A673 (cell line): ENCODE measurements at regions not wholly inside any gene's neighbourhood (a gene's known extent, or its start where the extent isn't known, plus 50 kb on each side); places are given as distances from the start of the nearest gene placed in this dataset.

Source experiments
- BruUV-seq: library from RNA; stranded (reverse); fragments of 400-500 nt; replicated peaks from 2 replicates; lab custom pipeline; 2021; lab: Mats Ljungman, UMichigan
- CTCF ChIA-PET: fragments of 300-600 bp; sonication (Branson Sonifier 250); formaldehyde crosslinking; loops from one replicate; lab custom pipeline; 2022; ENCODE audit warnings: antibody characterized with exemption; lab: Charles Lee
- POLR2A ChIA-PET: fragments of 300-600 bp; sonication (Branson Sonifier 250); formaldehyde crosslinking; loops from one replicate; lab custom pipeline; 2022; ENCODE audit warnings: antibody characterized with exemption; ENCODE audit not compliant: low non-redundant PET; lab: Charles Lee
- DNase-seq: peaks from one replicate; pipeline ENCODE4 v3.0.0-alpha.2; 2015; ENCODE audit warnings: low spot score
- H3K27ac ChIP-seq: fragments of 200-600 bp; sonication (generic); 2 replicates; pipeline ENCODE4 v1.5.1; 2016; ENCODE audit warnings: mixed run types, low read depth, mild to moderate bottlenecking, mixed read lengths, antibody characterized with exemption, low read length; ENCODE audit not compliant: poor library complexity, severe bottlenecking
- H3K27me3 ChIP-seq: fragments of 200-600 bp; sonication (generic); replicated peaks from 2 replicates; pipeline ENCODE4 v1.6.1; 2017; ENCODE audit warnings: mixed run types, low read depth, mild to moderate bottlenecking, mixed read lengths, antibody characterized with exemption, low read length; ENCODE audit not compliant: insufficient read depth, poor library complexity
- H3K36me3 ChIP-seq: fragments of 200-600 bp; sonication (generic); 2 replicates; pipeline ENCODE4 v1.6.1; 2016; ENCODE audit warnings: mixed run types, mild to moderate bottlenecking, mixed read lengths, antibody characterized with exemption, low read length; ENCODE audit not compliant: insufficient read depth, poor library complexity, severe bottlenecking
- H3K4me1 ChIP-seq: fragments of 200-600 bp; sonication (generic); 2 replicates; pipeline ENCODE4 v1.6.1; 2017; ENCODE audit warnings: mixed run types, mild to moderate bottlenecking, mixed read lengths, antibody characterized with exemption, low read length; ENCODE audit not compliant: insufficient read depth, poor library complexity, severe bottlenecking
- H3K4me3 ChIP-seq: fragments of 200-600 bp; sonication (generic); 2 replicates; pipeline ENCODE4 v1.5.1; 2016; ENCODE audit warnings: low read depth, mixed run types, mild to moderate bottlenecking, mixed read lengths, low read length; ENCODE audit not compliant: poor library complexity, severe bottlenecking
- H3K9me3 ChIP-seq: fragments of 200-600 bp; sonication (generic); 2 replicates; pipeline ENCODE4 v1.6.1; 2016; ENCODE audit warnings: mixed run types, low read depth, mild to moderate bottlenecking, mixed read lengths, antibody characterized with exemption, low read length; ENCODE audit not compliant: poor library complexity, severe bottlenecking
- EZH2 ChIP-seq: fragments of 200-600 bp; sonication (generic); IDR thresholded peaks from 2 replicates; pipeline ENCODE4 v1.6.1; 2017; ENCODE audit warnings: borderline replicate concordance, low read depth, mild to moderate bottlenecking, mixed read lengths, antibody characterized with exemption, low read length; ENCODE audit not compliant: poor library complexity, severe bottlenecking
- intact Hi-C: fragments of 100-400 bp; cut with micrococcal nuclease; formaldehyde crosslinking; loops from one replicate; pipeline ENCODE4 v1.10.0; 2022; ENCODE audit not compliant: unreplicated experiment
- TF ChIP-seq, protein P1 (sequence below): fragments of 300-800, 200-600 bp; sonication (generic); conservative IDR thresholded peaks from 2 replicates; pipeline ENCODE4 v1.5.1; 2017; ENCODE audit warnings: low read depth, mild to moderate bottlenecking, antibody characterized with exemption, low read length, moderate library complexity, mixed read lengths

DNA sequence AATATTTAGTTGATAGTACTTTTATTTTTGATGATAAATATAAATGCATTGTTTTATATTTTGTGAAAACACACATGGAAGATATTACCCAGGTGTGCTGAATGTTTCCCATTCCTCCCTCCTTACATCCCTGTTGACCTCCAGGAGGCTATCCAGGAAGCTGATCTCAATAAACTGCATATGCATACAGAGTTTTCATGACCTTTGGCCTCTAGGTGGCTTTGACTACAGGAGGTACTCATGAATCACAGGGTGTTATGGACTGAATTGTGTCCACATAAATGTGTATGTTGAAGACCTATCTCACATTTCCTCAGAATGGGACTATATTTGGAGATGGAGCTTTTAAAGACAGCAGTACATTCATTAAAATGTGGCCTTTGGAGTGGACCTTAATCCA lies 914.9 kb upstream of the NCAM2 start:
- ChIA-PET CTCF (no interaction called here), POLR2A (no interaction called here)
- BruUV-seq, result no TSS peak
- TF ChIP-seq EZH2, result no peak
- TF ChIP-seq, protein P1, sequence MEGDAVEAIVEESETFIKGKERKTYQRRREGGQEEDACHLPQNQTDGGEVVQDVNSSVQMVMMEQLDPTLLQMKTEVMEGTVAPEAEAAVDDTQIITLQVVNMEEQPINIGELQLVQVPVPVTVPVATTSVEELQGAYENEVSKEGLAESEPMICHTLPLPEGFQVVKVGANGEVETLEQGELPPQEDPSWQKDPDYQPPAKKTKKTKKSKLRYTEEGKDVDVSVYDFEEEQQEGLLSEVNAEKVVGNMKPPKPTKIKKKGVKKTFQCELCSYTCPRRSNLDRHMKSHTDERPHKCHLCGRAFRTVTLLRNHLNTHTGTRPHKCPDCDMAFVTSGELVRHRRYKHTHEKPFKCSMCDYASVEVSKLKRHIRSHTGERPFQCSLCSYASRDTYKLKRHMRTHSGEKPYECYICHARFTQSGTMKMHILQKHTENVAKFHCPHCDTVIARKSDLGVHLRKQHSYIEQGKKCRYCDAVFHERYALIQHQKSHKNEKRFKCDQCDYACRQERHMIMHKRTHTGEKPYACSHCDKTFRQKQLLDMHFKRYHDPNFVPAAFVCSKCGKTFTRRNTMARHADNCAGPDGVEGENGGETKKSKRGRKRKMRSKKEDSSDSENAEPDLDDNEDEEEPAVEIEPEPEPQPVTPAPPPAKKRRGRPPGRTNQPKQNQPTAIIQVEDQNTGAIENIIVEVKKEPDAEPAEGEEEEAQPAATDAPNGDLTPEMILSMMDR, result no peak
- no peak overlapping the region for H3K4me3 ChIP-seq
- intact Hi-C loops, result no loop called here
- peaks cover 15% of the 10 kb centered on the region for H3K9me3 ChIP-seq
- no peak overlapping the region for H3K27ac ChIP-seq
- H3K27me3 ChIP-seq, result no peaks in the 10 kb centered on the region
- no peak for DNase-seq
- H3K4me1 ChIP-seq, result no peaks in the 10 kb centered on the region
- no peaks in the 10 kb centered on the region for H3K36me3 ChIP-seq

- TF ChIP-seq EZH2, result no peak
- TF ChIP-seq, protein P1, result no peak
- no peaks in the 10 kb centered on the region for H3K4me1 ChIP-seq
- no peaks in the 10 kb centered on the region for H3K27me3 ChIP-seq
- intact Hi-C loops, result no loop called here
- H3K36me3 ChIP-seq, result no peaks in the 10 kb centered on the region
- no peak overlapping the region for H3K4me3 ChIP-seq
- BruUV-seq, result no TSS peak
- H3K27ac ChIP-seq, result no peak overlapping the region
- ChIA-PET CTCF (no interaction called here), POLR2A (no interaction called here)
- DNase-seq, result no peak
- H3K9me3 ChIP-seq, result peaks cover 15% of the 10 kb centered on the region
Measured at GRCh38 chr21:20083925-20084324, 914.3 kb upstream of the NCAM2 start.

- TF ChIP-seq, protein P1, result no peak
- no peak for TF ChIP-seq EZH2
- Histone ChIP-seq H3K27me3 (no peaks in the 10 kb centered on the region), H3K4me1 (no peaks in the 10 kb centered on the region), H3K4me3 (no peak overlapping the region), H3K27ac (no peak overlapping the region), H3K9me3 (peaks cover 11% of the 10 kb centered on the region), H3K36me3 (no peaks in the 10 kb centered on the region)
- intact Hi-C loops, result no loop called here
- no TSS peak for BruUV-seq
- ChIA-PET POLR2A (no interaction called here), CTCF (no interaction called here)
- no peak for DNase-seq
Measured at GRCh38 chr21:20086508-20086907, 911.7 kb upstream of the NCAM2 start.
